Fibroblast of lung (primary cell): ENCODE measurements at regions not wholly inside any gene's neighbourhood (a gene's known extent, or its start where the extent isn't known, plus 50 kb on each side); places are given as distances from the start of the nearest gene placed in this dataset.

ENCODE experiments used
- CTCF ChIP-seq, 2 donors: IDR thresholded peaks in 1 of 2; conservative IDR thresholded peaks in 1 of 2; 1 replicate in 1 of 2; 2 replicates in 1 of 2; pipeline ENCODE4 v1.5.1; 2011 to 2012; ENCODE audit warnings: low read length in 2 of 2, control low read depth in 1 of 2, inconsistent platforms in 1 of 2, low read depth in 1 of 2, mild to moderate bottlenecking in 1 of 2
- EZH2 ChIP-seq: IDR thresholded peaks from 2 replicates; pipeline ENCODE4 v1.5.1; 2012; ENCODE audit warnings: low read length, control low read depth, mild to moderate bottlenecking; ENCODE audit errors: missing control alignments

GRCh38 chr4:77347351-77347966 is 190.5 kb downstream of the CCNG2 start:
- TF ChIP-seq CTCF (conservative IDR thresholded peaks at IDR 0.05 in 1 of 2, IDR thresholded peaks at IDR 0.05 in 1 of 2; ENCODE audit: low read depth in 1 of 2, low read length in 2 of 2) (no peak), EZH2 (no peak)
